GM19043 (cell line): ENCODE measurements at regions not wholly inside any gene's neighbourhood (a gene's known extent, or its start where the extent isn't known, plus 50 kb on each side); places are given as distances from the start of the nearest gene placed in this dataset.
"Not testable (repeated sequence)": the region's sequence is repeated elsewhere in the genome, so short reads cannot be mapped to it uniquely, and the experiment has no call there.

Experiments
- ATAC-seq: cut with Tn5 transposase; IDR thresholded peaks from one replicate; pipeline ENCODE4 v1.9.1; 2021; ENCODE audit warnings: low read depth; ENCODE audit not compliant: unreplicated experiment

GRCh38 chr5:30413540-30413939 is 779.9 kb upstream of the CDH6 start:
- ATAC-seq: no peak

DNA sequence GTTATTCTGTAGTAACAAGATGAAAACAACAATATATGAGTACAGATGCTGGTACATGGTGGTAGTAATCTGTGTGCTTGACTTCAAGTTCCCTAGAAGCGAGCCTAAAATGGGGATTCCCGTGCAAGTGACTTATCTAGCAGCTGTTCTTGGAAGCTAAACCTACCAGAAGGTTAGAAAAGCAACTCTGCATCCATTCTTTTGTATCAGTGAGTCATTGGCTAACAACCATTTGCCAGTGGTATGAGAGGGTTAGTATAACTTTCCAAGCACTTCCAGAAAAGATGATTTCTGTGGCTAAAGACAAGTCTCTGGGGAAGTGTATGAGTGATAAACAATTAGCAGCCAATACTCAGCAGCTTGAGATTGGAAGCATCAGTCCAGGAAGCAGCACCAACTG is 787.7 kb upstream of the CDH6 start:
- ATAC-seq: no peak

GRCh38 chr5:30401479-30402058 is 791.9 kb upstream of the CDH6 start:
- ATAC-seq: no peak

DNA sequence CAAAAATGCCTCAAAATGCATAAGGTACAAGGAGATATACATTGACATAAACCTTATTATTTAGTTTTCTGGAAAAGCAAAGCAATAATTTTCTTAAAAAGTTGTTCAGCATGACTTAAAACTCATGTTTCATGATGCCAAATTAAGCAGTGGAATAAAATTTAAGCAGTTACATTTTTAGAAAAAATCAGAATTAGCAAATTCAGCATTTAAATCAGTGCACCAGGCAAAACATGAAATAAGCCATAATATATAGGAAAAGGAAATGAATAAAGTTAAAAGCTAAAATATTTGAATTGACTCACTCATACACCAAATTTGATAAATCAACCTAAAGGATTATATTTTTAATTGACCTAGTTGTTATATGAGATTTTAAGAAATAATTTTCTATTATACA is 795.1 kb upstream of the CDH6 start:
- no peak for ATAC-seq

- ATAC-seq: no peak
Measured at GRCh38 chr5:30392897-30393296, 800.6 kb upstream of the CDH6 start.

DNA sequence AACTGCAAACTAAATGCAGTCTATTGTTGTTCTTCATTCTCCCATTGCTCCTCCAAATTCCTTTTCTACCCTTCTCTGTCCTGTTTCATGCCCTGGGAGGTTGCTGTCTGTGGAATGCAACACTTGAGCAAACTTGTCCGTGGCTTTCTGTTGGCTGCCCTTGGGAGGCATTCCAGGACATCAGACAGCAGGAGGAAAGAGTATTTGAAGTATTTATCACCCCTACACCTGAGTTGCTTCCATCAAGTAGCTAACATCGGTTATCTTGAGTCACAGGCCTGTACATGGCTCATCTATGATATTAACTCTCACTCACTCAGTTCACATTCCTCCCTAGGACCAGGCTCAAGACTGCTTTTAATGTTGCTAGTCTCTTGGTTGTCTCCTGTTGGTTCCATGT is 803.4 kb upstream of the CDH6 start:
- no peak for ATAC-seq

GRCh38 chr5:30387974-30388632 is 805.4 kb upstream of the CDH6 start:
- no peak for ATAC-seq

DNA sequence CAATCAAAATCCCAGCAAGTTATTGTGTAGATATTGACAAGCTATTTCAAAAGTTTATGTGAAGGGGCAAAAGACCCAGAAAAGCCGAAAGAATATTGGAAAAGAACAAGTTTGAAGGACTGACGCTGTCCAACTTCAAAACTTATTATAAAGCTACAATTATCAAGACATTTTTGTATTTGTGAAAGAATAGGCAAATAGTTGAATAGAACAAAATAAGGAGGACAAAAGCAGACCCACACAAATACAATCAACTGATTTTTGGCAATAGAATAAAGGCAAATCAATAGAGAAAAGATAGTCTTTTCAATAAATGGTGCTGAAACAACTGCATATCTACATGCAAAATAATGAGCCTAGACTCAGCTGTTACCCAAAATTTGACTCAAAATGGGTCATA is 807.7 kb upstream of the CDH6 start:
- ATAC-seq: no peak

GRCh38 chr5:30384171-30384570 is 809.3 kb upstream of the CDH6 start:
- ATAC-seq: no peak

DNA sequence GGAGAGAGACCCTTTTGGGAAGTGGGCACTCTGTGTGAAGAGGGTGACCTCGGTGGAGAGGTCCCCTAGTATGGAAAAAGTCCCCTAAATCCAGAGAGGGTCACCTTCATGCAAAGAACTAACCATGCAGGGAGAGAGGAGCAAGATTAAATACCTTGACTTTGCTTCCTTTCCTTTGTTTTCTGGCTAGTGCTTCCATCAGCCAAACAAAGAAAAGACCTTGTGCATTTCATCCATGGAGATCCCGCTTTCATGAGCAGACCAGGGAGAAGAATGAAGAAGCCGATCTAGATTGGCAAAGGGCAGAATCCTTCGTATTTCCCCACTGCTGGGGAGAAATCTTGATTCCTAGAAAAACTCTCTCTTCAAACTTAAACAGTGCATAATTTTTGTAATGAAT is 813.3 kb upstream of the CDH6 start:
- ATAC-seq: no peak

DNA sequence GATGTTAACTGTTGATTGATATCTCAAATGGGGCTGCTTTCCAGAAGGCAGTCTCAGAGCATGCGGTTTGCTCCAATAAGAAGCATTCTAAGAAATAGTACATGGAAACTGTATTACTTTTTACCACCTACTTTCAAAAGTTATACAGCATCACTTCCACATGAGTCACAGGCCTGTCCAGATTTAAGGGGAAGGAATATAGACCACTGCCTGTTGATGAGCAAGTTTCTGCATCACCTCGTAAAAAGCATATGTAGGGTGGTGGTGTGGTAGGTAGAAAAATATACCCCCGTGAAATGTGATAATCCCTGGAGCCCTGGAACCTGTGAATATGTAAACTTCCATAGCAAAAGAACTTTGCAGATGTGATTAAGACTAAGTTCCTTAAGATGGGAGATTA is 816.6 kb upstream of the CDH6 start:
- ATAC-seq: no peak

GRCh38 chr5:30368064-30368463 is 825.4 kb upstream of the CDH6 start:
- ATAC-seq: no peak

DNA sequence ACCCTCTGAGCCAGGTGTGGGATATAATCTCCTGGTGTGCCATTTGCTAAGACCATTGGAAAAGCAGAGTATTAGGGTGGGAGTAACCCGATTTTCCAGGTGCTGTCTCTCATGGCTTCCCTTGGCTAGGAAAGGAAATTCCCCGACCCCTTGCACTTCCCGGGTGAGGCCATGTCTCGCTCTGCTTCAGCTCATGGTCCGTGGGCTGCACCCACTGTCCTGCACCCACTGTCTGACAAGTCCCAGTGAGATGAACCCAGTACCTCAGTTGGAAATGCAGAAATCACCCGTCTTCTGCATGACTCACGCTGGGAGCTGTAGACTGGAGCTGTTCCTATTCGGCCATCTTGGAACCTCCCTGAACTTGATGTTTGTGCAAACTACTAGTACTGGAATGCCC is 828.5 kb upstream of the CDH6 start:
- ATAC-seq: not testable (repeated sequence)

DNA sequence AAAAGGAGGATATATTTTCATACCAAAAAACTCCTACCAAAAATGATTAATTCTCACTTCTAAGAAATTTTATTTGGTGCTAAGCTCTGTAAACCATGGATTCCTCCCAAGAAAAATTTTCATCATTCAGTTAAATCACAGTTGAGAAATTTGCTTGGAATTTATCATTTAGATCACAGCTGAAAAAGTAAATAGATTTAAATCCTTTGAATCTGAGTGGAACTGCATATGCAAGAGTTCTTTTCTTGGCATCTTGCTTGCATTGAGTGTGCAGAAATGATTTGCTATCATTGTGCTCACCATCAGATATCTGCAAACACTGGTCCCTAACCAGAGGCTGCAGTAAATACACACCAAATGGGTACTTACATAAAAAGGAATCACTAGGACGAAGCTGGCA is 836.1 kb upstream of the CDH6 start:
- no peak for ATAC-seq

DNA sequence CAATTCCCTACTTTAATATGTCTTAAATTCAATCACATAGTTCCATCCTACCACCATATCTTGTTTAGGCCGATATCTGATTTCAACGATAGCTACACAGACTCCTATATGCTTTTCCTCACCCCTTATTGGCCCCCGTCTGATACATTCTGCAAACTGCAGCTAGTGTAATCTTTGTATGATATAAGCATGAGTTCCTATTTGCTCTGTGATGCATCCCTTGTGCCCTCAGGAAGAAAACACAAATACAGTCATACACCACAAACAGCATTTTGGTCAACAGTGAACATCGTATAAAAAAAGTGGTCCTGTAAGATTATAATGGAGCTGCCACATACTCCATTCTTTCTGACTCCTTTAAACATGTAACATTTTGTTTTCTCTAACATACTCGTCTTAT is 837.8 kb upstream of the CDH6 start:
- ATAC-seq: no peak

DNA sequence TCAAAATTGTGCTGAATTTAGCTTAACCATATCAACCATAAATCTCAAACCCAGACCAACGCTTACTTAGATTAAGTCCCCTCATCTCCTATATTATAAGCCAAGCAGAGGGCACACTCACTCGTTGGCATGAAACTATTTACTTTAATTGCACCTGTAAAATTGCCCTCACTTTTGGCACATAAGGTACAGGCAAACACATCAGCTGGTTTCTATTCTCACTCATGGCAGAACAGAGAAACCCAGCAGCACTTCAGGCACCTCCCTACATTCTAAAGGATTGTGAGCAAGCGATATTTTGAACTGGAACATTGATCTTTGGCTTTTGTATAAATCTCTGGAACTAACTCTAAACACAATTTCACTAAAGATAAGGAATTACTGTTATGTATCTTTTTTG is 845.6 kb upstream of the CDH6 start:
- no peak for ATAC-seq

DNA sequence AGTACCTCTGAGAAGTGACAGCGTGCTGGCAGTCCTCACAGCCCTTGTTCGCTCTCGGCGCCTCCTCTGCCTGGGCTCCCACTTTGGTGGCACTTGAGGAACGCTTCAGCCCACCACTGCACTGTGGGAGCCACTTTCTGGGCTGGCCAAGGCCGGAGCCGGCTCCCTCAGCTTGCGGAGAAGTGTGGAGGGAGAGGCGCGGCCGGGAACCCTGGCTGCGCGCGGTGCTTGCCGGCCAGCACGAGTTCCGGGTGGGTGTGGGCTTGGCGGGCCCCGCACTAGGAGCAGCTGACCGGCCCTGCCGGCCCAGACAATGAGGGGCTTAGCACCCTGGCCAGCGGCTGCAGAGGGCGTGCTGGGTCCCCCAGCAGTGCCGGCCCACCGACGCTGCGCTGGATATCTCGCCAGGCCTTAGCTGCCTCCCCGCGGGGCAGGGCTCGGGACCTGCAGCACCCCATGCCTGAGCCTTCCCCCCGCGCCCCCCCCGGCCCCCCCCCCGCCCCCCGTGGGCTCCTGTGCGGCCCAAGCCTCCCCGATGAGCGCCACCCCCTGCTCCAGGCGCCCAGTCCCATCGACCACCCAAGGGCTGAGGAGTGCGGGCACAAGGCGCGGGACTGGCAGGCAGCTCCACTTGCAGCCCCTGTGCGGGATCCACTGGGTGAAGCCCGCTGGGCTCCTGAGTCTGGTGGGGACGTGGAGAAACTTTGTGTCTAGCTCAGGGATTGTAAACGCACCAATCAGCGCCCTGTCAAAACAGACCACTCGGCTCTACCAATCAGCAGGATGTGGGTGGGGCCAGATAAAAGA is 847.7 kb upstream of the CDH6 start:
- ATAC-seq: not testable (repeated sequence)

- ATAC-seq: no peak
Measured at GRCh38 chr5:30343707-30344106, 849.8 kb upstream of the CDH6 start.

DNA sequence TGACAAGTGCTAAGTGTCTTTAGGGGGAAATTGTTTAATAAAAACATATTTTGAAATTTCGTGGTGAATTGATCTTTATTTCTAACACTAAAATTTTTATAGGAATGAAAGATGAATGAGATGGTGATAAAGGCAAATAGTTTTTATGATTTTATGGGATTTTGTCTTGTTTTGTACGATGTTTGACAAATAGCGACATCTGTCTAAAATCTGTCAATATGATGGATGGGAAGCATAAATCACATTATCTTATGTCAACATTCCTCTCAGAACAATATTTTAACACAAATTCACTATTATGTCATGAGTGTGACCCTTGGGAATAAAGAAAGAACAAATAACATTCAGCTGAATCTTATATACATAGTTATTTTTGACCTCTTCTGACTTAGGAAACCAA is 852.0 kb upstream of the CDH6 start:
- ATAC-seq: no peak

GRCh38 chr5:30337084-30337573 is 856.4 kb upstream of the CDH6 start:
- no peak for ATAC-seq

DNA sequence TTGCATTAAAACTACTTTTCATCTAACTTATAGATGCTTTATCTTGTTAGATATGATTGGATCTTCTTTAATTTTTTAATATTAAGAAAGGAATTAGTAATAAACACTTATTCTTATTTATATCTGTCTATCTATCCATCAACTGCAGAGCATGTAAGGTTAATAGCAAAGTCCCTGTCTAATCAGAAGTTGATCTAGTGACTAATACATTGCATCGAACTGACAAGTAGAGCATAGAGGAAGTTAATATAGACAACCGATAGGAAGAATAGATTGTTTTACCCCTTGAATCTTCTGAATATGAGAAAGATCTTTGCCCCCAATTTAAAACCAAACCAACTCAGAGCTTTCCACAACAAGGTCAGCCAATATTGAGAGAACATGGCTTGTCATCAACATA is 862.0 kb upstream of the CDH6 start:
- no peak for ATAC-seq

DNA sequence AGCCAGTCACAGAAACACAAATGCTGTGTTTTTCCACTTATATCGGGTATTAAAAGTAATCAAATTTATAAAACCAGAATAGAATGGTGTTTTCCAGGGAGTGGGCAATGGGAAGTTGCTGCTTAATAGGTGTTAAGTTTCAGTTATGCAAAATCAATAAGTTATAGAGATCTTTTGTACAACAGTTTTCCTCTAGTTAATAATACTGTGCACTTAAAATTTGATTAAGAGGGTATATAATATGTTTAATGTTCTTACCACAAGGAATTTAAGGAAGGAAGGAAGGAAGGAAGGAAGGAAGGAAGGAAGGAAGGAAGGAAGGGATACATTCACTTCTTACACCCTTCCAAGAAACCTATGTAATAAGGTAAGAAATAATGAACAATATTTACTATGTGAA is 867.7 kb upstream of the CDH6 start:
- ATAC-seq: no peak
